Urothelium cell line (cell line): ENCODE measurements at regions not wholly inside any gene's neighbourhood (a gene's known extent, or its start where the extent isn't known, plus 50 kb on each side); places are given as distances from the start of the nearest gene placed in this dataset.

ENCODE experiments used
- DNase-seq: peaks from one replicate; pipeline ENCODE4 v3.0.0; 2011; ENCODE audit warnings: low spot score, mixed read lengths
- FAIRE-seq: peaks from 2 replicates; lab custom pipeline; 2011; peaks lifted over from hg19 to GRCh38; lab: Jason Lieb, UNC

- no peak for FAIRE-seq
Observed at GRCh38 chr2:188102881-188103280, 188.8 kb upstream of the GULP1 start.

GRCh38 chr2:188114014-188114413, 177.7 kb upstream of the GULP1 start:
- no peak for FAIRE-seq
- no peak for DNase-seq

More at GRCh38 chr2:188102881-188103280, 188.8 kb upstream of the GULP1 start:
- no peak for DNase-seq

GRCh38 chr2:188117706-188118105, 174.0 kb upstream of the GULP1 start:
- DNase-seq (no peak), FAIRE-seq (no peak)

GRCh38 chr2:188118431-188118830, 173.2 kb upstream of the GULP1 start:
- DNase-seq (no peak), FAIRE-seq (no peak)

GRCh38 chr2:188119112-188119838, 172.4 kb upstream of the GULP1 start:
- no peak for DNase-seq
- no peak for FAIRE-seq

- FAIRE-seq (no peak), DNase-seq (no peak)
Observed at GRCh38 chr2:188122985-188123384, 168.7 kb upstream of the GULP1 start.

GRCh38 chr2:188129677-188130076, 162.0 kb upstream of the GULP1 start:
- FAIRE-seq (no peak), DNase-seq (no peak)

- no peak for FAIRE-seq
- DNase-seq, result no peak
Observed at GRCh38 chr2:188130317-188130716, 161.4 kb upstream of the GULP1 start.

- no peak for FAIRE-seq
- DNase-seq, result no peak
Observed at GRCh38 chr2:188131281-188131680, 160.4 kb upstream of the GULP1 start.

- DNase-seq, result no peak
Observed at GRCh38 chr2:188132385-188132784, 159.3 kb upstream of the GULP1 start.

GRCh38 chr2:188134241-188134640, 157.4 kb upstream of the GULP1 start:
- FAIRE-seq, result no peak
- DNase-seq, result no peak

More at GRCh38 chr2:188132385-188132784, 159.3 kb upstream of the GULP1 start:
- no peak for FAIRE-seq

GRCh38 chr2:188138313-188138712, 153.4 kb upstream of the GULP1 start:
- FAIRE-seq (no peak), DNase-seq (no peak)

GRCh38 chr2:188142088-188142487, 149.6 kb upstream of the GULP1 start:
- no peak for DNase-seq
- no peak for FAIRE-seq

- DNase-seq, result peak; percentile 13
- FAIRE-seq, result no peak
Observed at GRCh38 chr2:188142636-188143295, 148.9 kb upstream of the GULP1 start.

- no peak for DNase-seq
Observed at GRCh38 chr2:188145885-188146284, 145.8 kb upstream of the GULP1 start.

GRCh38 chr2:188146888-188147287, 144.8 kb upstream of the GULP1 start:
- FAIRE-seq, result no peak

More at GRCh38 chr2:188145885-188146284, 145.8 kb upstream of the GULP1 start:
- FAIRE-seq, result no peak

GRCh38 chr2:188151670-188152069, 140.0 kb upstream of the GULP1 start:
- DNase-seq (no peak), FAIRE-seq (no peak)

More at GRCh38 chr2:188146888-188147287, 144.8 kb upstream of the GULP1 start:
- no peak for DNase-seq

GRCh38 chr2:188158337-188159100, 133.2 kb upstream of the GULP1 start:
- DNase-seq (peak; percentile 4), FAIRE-seq (no peak)

GRCh38 chr2:188159484-188159883, 132.2 kb upstream of the GULP1 start:
- FAIRE-seq, result no peak

GRCh38 chr2:188170356-188170755, 121.3 kb upstream of the GULP1 start:
- no peak for FAIRE-seq
- DNase-seq, result no peak

More at GRCh38 chr2:188159484-188159883, 132.2 kb upstream of the GULP1 start:
- DNase-seq, result no peak

GRCh38 chr2:188176620-188177019, 115.1 kb upstream of the GULP1 start:
- no peak for FAIRE-seq
- no peak for DNase-seq
